HCT116 (cell line): ENCODE measurements at regions not wholly inside any gene's neighbourhood (a gene's known extent, or its start where the extent isn't known, plus 50 kb on each side); places are given as distances from the start of the nearest gene placed in this dataset.

Experiments used
- ATAC-seq: fragments of 200-7000 bp; cut with Tn5 transposase; 2 replicates; pipeline ENCODE4 v1.9.1; 2020; ENCODE audit warnings: mild to moderate bottlenecking, moderate library complexity
- BruUV-seq: library from RNA; stranded (reverse); fragments of 400-500 nt; replicated peaks from 2 replicates; lab custom pipeline; 2021; lab: Mats Ljungman, UMichigan
- CTCF ChIA-PET: fragments of 300-600 bp; sonication (Branson Sonifier 250); formaldehyde crosslinking; loops from one replicate; lab custom pipeline; 2021; ENCODE audit warnings: antibody characterized with exemption; lab: Charles Lee
- POLR2A ChIA-PET: fragments of 300-600, 350-600 bp; sonication (Branson Sonifier 250); formaldehyde crosslinking; loops from one replicate; lab custom pipeline; 2021; ENCODE audit warnings: antibody characterized with exemption; lab: Charles Lee
- RAD21 ChIA-PET, 2 experiments: fragments of 300-600 bp; sonication (Branson Sonifier 250); formaldehyde crosslinking; loops; one replicate each; lab custom pipeline; 2023; ENCODE audit warnings: low total read pairs in 2 of 2; ENCODE audit not compliant: uncharacterized antibody in 2 of 2, unreplicated experiment in 2 of 2, low non-redundant PET in 1 of 2; lab: Charles Lee
- DNase-seq: peaks from one replicate; pipeline ENCODE4 v3.0.0-alpha.2; 2010; ENCODE audit warnings: low read depth, low spot score
- H2AFZ ChIP-seq: fragments of 200-600 bp; shearing (Covaris generic), sonication (generic); 2 replicates; pipeline ENCODE4 v1.6.1; 2017; ENCODE audit warnings: low read depth, mixed run types, mixed read lengths, antibody characterized with exemption, low read length; ENCODE audit not compliant: poor library complexity, severe bottlenecking
- H3K27ac ChIP-seq: 2 replicates; pipeline ENCODE4 v1.5.1; 2012; ENCODE audit warnings: low read depth, low read length
- H3K27me3 ChIP-seq: fragments of 200-600 bp; sonication (generic); 2 replicates; pipeline ENCODE4 v1.6.1; 2016; ENCODE audit warnings: mixed run types, low read length, mixed read lengths; ENCODE audit not compliant: insufficient read depth
- H3K36me3 ChIP-seq, 2 experiments: fragments of 200-500 bp in 1 of 2; fragments of 200-600 bp in 1 of 2; sonication (Bioruptor generic) in 1 of 2; sonication (generic) in 1 of 2; 2 replicates each; pipeline versions ENCODE4 v1.5.1 to v1.6.1; 2014 to 2016; ENCODE audit warnings: low read length in 2 of 2, inconsistent platforms in 1 of 2, mixed read lengths in 1 of 2, mixed run types in 1 of 2; ENCODE audit not compliant: insufficient read depth in 2 of 2, control insufficient read depth in 1 of 2
- H3K4me1 ChIP-seq, 2 experiments: fragments of 200-600 bp in 1 of 2; sonication (generic) in 1 of 2; 2 replicates each; pipeline versions ENCODE4 v1.5.1 to v1.6.1; 2012 to 2017; ENCODE audit warnings: low read length in 2 of 2, inconsistent platforms in 1 of 2, mild to moderate bottlenecking in 1 of 2, mixed read lengths in 1 of 2, mixed run types in 1 of 2, moderate library complexity in 1 of 2; ENCODE audit not compliant: insufficient read depth in 2 of 2, control insufficient read depth in 1 of 2
- H3K4me2 ChIP-seq: fragments of 200-600 bp; sonication (generic); 2 replicates; pipeline ENCODE4 v1.6.1; 2017; ENCODE audit warnings: mixed run types, low read length, mixed read lengths
- H3K4me3 ChIP-seq, 2 experiments: fragments of 200-600 bp in 1 of 2; sonication (generic) in 1 of 2; replicated peaks in 1 of 2; 2 replicates each; pipeline ENCODE4 v1.5.1; 2011 to 2016; ENCODE audit warnings: low read length in 2 of 2, control low read depth in 1 of 2, low read depth in 1 of 2, mild to moderate bottlenecking in 1 of 2, mixed read lengths in 1 of 2, mixed run types in 1 of 2
- H3K79me2 ChIP-seq: fragments of 200-600 bp; sonication (generic); 2 replicates; pipeline ENCODE4 v1.6.1; 2017; ENCODE audit warnings: mild to moderate bottlenecking, mixed run types, low read length, moderate library complexity, mixed read lengths; ENCODE audit not compliant: insufficient read depth
- H3K9ac ChIP-seq: fragments of 200-600 bp; sonication (generic); 2 replicates; pipeline ENCODE4 v1.6.1; 2016; ENCODE audit warnings: low read length, mixed read lengths
- H3K9me2 ChIP-seq: fragments of 200-600 bp; sonication (generic), shearing (Covaris generic); 2 replicates; pipeline ENCODE4 v1.6.1; 2017; ENCODE audit warnings: mixed run types, mild to moderate bottlenecking, moderate library complexity; ENCODE audit not compliant: insufficient read depth
- H3K9me3 ChIP-seq, 2 experiments: fragments of 200-500 bp in 1 of 2; fragments of 200-600 bp in 1 of 2; sonication (Bioruptor generic) in 1 of 2; sonication (generic) in 1 of 2; 2 replicates each; pipeline ENCODE4 v1.6.1; 2014 to 2017; ENCODE audit warnings: low read length in 2 of 2, mixed read lengths in 2 of 2, inconsistent platforms in 1 of 2, low read depth in 1 of 2, mild to moderate bottlenecking in 1 of 2, mixed run types in 1 of 2, moderate library complexity in 1 of 2; ENCODE audit not compliant: control insufficient read depth in 1 of 2, insufficient read depth in 1 of 2
- H4K20me1 ChIP-seq: fragments of 200-600 bp; sonication (generic), shearing (Covaris generic); 2 replicates; pipeline ENCODE4 v1.6.1; 2017; ENCODE audit warnings: mixed run types, mild to moderate bottlenecking, moderate library complexity; ENCODE audit not compliant: insufficient read depth
- ELF1 ChIP-seq: IDR thresholded peaks from 2 replicates; pipeline ENCODE4 v1.6.1; 2012; ENCODE audit warnings: low read depth, borderline replicate concordance
- EZH2phosphoT487 ChIP-seq: fragments of 200-600 bp; IDR thresholded peaks from 2 replicates; pipeline ENCODE4 v1.6.1; 2018; ENCODE audit warnings: antibody characterized with exemption, borderline replicate concordance
- FOSL1 ChIP-seq: IDR thresholded peaks from 2 replicates; pipeline ENCODE4 v1.6.1; 2012; ENCODE audit warnings: low read depth
- JUND ChIP-seq: IDR thresholded peaks from 2 replicates; pipeline ENCODE4 v1.6.1; 2012
- POLR2AphosphoS5 ChIP-seq: IDR thresholded peaks from 2 replicates; pipeline ENCODE4 v1.6.1; 2011; ENCODE audit warnings: mild to moderate bottlenecking, low read depth, low read length, moderate library complexity
- RAD21 ChIP-seq: IDR thresholded peaks from 2 replicates; pipeline ENCODE4 v1.6.1; 2012; ENCODE audit warnings: low read depth, mild to moderate bottlenecking
- SRF ChIP-seq: IDR thresholded peaks from 2 replicates; pipeline ENCODE4 v1.6.1; 2012; ENCODE audit warnings: low read depth
- ZFX ChIP-seq: fragments of 450-650 bp; IDR thresholded peaks from 2 replicates; pipeline ENCODE4 v1.6.1; 2017
- intact Hi-C: fragments of 100-400 bp; cut with micrococcal nuclease; formaldehyde crosslinking; loops from 2 replicates; pipeline ENCODE4 v1.10.0; 2022
- TF ChIP-seq, protein P1 (sequence below), 3 experiments: fragments of 200-600 bp in 1 of 3; sonication (generic) in 1 of 3; IDR thresholded peaks in 2 of 3; conservative IDR thresholded peaks in 1 of 3; 2 replicates each; pipeline ENCODE4 v1.5.1; 2012 to 2017; ENCODE audit warnings: low read depth in 2 of 3, low read length in 2 of 3, antibody characterized with exemption in 1 of 3, borderline replicate concordance in 1 of 3, control low read depth in 1 of 3, mild to moderate bottlenecking in 1 of 3, mixed read lengths in 1 of 3, mixed run types in 1 of 3, moderate library complexity in 1 of 3; ENCODE audit not compliant: insufficient read depth in 1 of 3
- TF ChIP-seq, protein P2 (sequence below): IDR thresholded peaks from 2 replicates; pipeline ENCODE4 v1.6.1; 2012
- TF ChIP-seq, protein P3 (sequence below): IDR thresholded peaks from 2 replicates; pipeline ENCODE4 v1.6.1; 2012; ENCODE audit warnings: low read depth
- TF ChIP-seq, protein P4 (sequence below): IDR thresholded peaks from 2 replicates; pipeline ENCODE4 v1.6.1; 2012
- TF ChIP-seq, protein P5 (sequence below): IDR thresholded peaks from 2 replicates; pipeline ENCODE4 v1.6.1; 2011; ENCODE audit warnings: mild to moderate bottlenecking, low read length, moderate library complexity; ENCODE audit not compliant: insufficient replicate concordance; ENCODE audit errors: extremely low read depth

DNA sequence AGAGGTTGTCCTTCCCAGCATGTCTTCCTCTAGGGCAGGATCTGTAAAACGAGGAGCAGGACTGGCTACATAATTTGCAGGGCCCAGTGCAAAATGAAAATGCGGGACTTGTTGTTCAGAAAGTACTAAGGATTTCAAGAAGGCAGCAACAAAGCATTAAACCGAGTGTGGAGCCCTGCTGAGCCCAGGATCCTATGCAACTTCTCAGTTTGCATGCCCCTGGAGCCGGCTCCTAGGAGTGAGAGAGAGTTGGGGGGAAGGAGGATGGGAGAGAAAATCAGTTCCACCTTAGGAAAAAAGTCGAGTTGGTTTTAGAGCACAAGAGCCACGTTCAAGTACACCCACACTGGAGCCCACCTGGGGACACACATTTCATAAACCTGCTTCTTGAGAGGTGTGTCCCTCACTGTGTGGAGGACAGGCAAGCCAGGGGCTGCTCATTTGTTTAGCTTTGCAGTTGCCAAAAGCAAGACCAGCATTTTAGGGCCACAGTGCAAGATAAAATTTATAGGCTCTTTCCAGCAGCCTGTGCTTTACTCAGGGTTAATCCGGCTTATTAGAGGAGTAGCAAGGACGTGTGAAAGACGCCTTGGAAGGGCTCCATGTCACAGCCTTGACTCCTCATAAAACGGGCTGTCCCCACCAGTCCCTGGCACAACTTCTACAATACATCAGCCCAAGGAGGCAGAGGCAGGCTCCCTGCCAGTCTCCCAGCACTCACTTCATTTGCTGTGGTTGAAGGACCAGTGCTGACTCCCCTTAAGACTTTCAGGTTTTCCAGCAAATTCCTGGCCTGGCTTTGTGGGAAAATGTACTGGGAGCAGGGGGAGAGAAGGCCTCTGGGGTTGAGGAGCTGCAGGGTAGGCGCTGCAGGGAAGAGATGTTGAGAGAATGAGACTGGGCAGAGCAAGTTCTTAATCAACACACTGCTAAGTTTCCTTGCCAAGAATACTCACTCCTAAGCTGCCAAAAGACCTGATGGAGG, 159.7 kb upstream of the SEMA6A start:
- no peak for ATAC-seq

More for the DNA sequence above, 159.7 kb upstream of the SEMA6A start:
- Histone ChIP-seq H3K36me3 (no peaks in the 10 kb centered on the region), H3K4me2 (no peak overlapping the region), H3K27me3 (no peaks in the 10 kb centered on the region), H3K4me3 (no peak overlapping the region), H3K4me1 (no peaks in the 10 kb centered on the region), H3K79me2 (no peaks in the 10 kb centered on the region), H3K27ac (no peak overlapping the region), H2AFZ (no peak overlapping the region), H3K9me3 (no peaks in the 10 kb centered on the region), H3K9me2 (no peaks in the 10 kb centered on the region), H4K20me1 (no peaks in the 10 kb centered on the region), H3K9ac (no peak overlapping the region)
- ChIA-PET RAD21 (no interaction called here), CTCF (no interaction called here), POLR2A (no interaction called here)
- BruUV-seq: no TSS peak
- DNase-seq: no peak
- intact Hi-C loops: no loop called here
- TF ChIP-seq, protein P1, sequence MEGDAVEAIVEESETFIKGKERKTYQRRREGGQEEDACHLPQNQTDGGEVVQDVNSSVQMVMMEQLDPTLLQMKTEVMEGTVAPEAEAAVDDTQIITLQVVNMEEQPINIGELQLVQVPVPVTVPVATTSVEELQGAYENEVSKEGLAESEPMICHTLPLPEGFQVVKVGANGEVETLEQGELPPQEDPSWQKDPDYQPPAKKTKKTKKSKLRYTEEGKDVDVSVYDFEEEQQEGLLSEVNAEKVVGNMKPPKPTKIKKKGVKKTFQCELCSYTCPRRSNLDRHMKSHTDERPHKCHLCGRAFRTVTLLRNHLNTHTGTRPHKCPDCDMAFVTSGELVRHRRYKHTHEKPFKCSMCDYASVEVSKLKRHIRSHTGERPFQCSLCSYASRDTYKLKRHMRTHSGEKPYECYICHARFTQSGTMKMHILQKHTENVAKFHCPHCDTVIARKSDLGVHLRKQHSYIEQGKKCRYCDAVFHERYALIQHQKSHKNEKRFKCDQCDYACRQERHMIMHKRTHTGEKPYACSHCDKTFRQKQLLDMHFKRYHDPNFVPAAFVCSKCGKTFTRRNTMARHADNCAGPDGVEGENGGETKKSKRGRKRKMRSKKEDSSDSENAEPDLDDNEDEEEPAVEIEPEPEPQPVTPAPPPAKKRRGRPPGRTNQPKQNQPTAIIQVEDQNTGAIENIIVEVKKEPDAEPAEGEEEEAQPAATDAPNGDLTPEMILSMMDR (IDR thresholded peaks at IDR 0.05 in 2 of 3, conservative IDR thresholded peaks at IDR 0.05 in 1 of 3; ENCODE audit: borderline replicate concordance in 1 of 3, insufficient read depth in 1 of 3, low read depth in 2 of 3, low read length in 2 of 3): no peak
- TF ChIP-seq FOSL1 (no peak), RAD21 (no peak), JUND (no peak), ZFX (no peak), EZH2phosphoT487 (no peak), POLR2AphosphoS5 (no peak), ELF1 (no peak), SRF (no peak)
- TF ChIP-seq, protein P2, sequence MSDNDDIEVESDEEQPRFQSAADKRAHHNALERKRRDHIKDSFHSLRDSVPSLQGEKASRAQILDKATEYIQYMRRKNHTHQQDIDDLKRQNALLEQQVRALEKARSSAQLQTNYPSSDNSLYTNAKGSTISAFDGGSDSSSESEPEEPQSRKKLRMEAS: no peak
- TF ChIP-seq, protein P3, sequence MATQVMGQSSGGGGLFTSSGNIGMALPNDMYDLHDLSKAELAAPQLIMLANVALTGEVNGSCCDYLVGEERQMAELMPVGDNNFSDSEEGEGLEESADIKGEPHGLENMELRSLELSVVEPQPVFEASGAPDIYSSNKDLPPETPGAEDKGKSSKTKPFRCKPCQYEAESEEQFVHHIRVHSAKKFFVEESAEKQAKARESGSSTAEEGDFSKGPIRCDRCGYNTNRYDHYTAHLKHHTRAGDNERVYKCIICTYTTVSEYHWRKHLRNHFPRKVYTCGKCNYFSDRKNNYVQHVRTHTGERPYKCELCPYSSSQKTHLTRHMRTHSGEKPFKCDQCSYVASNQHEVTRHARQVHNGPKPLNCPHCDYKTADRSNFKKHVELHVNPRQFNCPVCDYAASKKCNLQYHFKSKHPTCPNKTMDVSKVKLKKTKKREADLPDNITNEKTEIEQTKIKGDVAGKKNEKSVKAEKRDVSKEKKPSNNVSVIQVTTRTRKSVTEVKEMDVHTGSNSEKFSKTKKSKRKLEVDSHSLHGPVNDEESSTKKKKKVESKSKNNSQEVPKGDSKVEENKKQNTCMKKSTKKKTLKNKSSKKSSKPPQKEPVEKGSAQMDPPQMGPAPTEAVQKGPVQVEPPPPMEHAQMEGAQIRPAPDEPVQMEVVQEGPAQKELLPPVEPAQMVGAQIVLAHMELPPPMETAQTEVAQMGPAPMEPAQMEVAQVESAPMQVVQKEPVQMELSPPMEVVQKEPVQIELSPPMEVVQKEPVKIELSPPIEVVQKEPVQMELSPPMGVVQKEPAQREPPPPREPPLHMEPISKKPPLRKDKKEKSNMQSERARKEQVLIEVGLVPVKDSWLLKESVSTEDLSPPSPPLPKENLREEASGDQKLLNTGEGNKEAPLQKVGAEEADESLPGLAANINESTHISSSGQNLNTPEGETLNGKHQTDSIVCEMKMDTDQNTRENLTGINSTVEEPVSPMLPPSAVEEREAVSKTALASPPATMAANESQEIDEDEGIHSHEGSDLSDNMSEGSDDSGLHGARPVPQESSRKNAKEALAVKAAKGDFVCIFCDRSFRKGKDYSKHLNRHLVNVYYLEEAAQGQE: no peak
- TF ChIP-seq, protein P4, sequence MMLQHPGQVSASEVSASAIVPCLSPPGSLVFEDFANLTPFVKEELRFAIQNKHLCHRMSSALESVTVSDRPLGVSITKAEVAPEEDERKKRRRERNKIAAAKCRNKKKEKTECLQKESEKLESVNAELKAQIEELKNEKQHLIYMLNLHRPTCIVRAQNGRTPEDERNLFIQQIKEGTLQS: no peak
- TF ChIP-seq, protein P5, sequence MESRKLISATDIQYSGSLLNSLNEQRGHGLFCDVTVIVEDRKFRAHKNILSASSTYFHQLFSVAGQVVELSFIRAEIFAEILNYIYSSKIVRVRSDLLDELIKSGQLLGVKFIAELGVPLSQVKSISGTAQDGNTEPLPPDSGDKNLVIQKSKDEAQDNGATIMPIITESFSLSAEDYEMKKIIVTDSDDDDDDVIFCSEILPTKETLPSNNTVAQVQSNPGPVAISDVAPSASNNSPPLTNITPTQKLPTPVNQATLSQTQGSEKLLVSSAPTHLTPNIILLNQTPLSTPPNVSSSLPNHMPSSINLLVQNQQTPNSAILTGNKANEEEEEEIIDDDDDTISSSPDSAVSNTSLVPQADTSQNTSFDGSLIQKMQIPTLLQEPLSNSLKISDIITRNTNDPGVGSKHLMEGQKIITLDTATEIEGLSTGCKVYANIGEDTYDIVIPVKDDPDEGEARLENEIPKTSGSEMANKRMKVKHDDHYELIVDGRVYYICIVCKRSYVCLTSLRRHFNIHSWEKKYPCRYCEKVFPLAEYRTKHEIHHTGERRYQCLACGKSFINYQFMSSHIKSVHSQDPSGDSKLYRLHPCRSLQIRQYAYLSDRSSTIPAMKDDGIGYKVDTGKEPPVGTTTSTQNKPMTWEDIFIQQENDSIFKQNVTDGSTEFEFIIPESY: no peak
